ENCODE measurements at regions not wholly inside any gene's neighbourhood (a gene's known extent, or its start where the extent isn't known, plus 50 kb on each side); places are given as distances from the start of the nearest gene placed in this dataset.

DNA sequence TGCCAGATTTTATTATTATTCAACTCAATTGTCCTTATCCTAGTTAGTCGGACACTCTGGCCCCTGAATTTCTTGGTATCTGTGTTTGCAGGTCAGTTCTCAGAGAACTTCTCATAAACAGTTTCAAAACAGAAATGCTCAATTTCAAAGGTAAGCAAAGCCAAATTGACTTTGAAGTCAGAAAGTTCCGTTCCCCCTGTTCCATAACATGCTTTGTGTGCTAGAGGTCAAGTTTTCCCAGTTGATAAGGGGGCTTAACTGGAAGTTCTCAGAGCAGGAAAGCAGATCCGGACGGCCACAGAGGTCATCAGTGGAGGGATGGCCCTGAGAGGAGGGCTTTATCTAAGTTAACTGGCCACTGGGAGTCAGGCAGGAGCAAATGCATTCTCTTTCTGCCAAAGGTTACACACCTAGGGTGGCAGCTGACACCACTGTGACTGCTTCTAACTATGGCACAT lies 417.2 kb downstream of the COG6 start:
- TF ChIP-seq ZNF274 (IDR thresholded peaks at IDR 0.05; ENCODE audit: low read length) (no peak), ZNF274 (tag by site-specific recombination; IDR thresholded peaks at IDR 0.05; ENCODE audit: borderline replicate concordance) (no peak), ZNF175 (tag by site-specific recombination; IDR thresholded peaks at IDR 0.05) (no peak), ZNF701 (tag by site-specific recombination; IDR thresholded peaks at IDR 0.05) (no peak), MEIS1 (CRISPR knock-in tag; IDR thresholded peaks at IDR 0.05; ENCODE audit: borderline replicate concordance) (no peak)
- TF ChIP-seq, protein P1, sequence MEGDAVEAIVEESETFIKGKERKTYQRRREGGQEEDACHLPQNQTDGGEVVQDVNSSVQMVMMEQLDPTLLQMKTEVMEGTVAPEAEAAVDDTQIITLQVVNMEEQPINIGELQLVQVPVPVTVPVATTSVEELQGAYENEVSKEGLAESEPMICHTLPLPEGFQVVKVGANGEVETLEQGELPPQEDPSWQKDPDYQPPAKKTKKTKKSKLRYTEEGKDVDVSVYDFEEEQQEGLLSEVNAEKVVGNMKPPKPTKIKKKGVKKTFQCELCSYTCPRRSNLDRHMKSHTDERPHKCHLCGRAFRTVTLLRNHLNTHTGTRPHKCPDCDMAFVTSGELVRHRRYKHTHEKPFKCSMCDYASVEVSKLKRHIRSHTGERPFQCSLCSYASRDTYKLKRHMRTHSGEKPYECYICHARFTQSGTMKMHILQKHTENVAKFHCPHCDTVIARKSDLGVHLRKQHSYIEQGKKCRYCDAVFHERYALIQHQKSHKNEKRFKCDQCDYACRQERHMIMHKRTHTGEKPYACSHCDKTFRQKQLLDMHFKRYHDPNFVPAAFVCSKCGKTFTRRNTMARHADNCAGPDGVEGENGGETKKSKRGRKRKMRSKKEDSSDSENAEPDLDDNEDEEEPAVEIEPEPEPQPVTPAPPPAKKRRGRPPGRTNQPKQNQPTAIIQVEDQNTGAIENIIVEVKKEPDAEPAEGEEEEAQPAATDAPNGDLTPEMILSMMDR (tag by site-specific recombination; IDR thresholded peaks at IDR 0.05) = no peak
- TF ChIP-seq, protein P2, sequence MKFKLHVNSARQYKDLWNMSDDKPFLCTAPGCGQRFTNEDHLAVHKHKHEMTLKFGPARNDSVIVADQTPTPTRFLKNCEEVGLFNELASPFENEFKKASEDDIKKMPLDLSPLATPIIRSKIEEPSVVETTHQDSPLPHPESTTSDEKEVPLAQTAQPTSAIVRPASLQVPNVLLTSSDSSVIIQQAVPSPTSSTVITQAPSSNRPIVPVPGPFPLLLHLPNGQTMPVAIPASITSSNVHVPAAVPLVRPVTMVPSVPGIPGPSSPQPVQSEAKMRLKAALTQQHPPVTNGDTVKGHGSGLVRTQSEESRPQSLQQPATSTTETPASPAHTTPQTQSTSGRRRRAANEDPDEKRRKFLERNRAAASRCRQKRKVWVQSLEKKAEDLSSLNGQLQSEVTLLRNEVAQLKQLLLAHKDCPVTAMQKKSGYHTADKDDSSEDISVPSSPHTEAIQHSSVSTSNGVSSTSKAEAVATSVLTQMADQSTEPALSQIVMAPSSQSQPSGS (tag by site-specific recombination; IDR thresholded peaks at IDR 0.05; ENCODE audit: low read depth) = no peak
